ENCODE measurements at regions not wholly inside any gene's neighbourhood (a gene's known extent, or its start where the extent isn't known, plus 50 kb on each side); places are given as distances from the start of the nearest gene placed in this dataset.

- Histone ChIP-seq H3K9me3 (replicated peaks) (peaks cover 4% of the 10 kb centered on the region), H3K27ac (replicated peaks) (no peak overlapping the region), H3K36me3 (no peaks in the 10 kb centered on the region), H3K4me3 (no peak overlapping the region), H3K27me3 (ENCODE audit: low read depth) (no peaks in the 10 kb centered on the region), H3K4me1 (no peaks in the 10 kb centered on the region)
- no peak for DNase-seq
- intact Hi-C loops (cut with micrococcal nuclease) = no loop called here
- no peak for TF ChIP-seq CTCF (IDR thresholded peaks at IDR 0.05; ENCODE audit: borderline replicate concordance)
These were observed 981.9 kb downstream of the SI start for GRCh38 chr3:164096352-164096751.

- H3K9me3 ChIP-seq (replicated peaks) = peaks cover 8% of the 10 kb centered on the region
- H3K27me3 ChIP-seq (ENCODE audit: low read depth) = no peaks in the 10 kb centered on the region
- no peak for DNase-seq
- H3K4me1 ChIP-seq = no peaks in the 10 kb centered on the region
- H3K4me3 ChIP-seq = no peak overlapping the region
- intact Hi-C loops (cut with micrococcal nuclease) = no loop called here
- H3K27ac ChIP-seq (replicated peaks) = no peak overlapping the region
- no peaks in the 10 kb centered on the region for H3K36me3 ChIP-seq
- no peak for TF ChIP-seq CTCF (IDR thresholded peaks at IDR 0.05; ENCODE audit: borderline replicate concordance)
These were observed 982.3 kb downstream of the SI start for GRCh38 chr3:164095949-164096348.

GRCh38 chr3:164095279-164095678 lies 983.0 kb downstream of the SI start:
- Histone ChIP-seq H3K4me3 (no peak overlapping the region), H3K36me3 (no peaks in the 10 kb centered on the region), H3K27ac (replicated peaks) (no peak overlapping the region), H3K4me1 (no peaks in the 10 kb centered on the region), H3K27me3 (ENCODE audit: low read depth) (no peaks in the 10 kb centered on the region), H3K9me3 (replicated peaks) (peaks cover 12% of the 10 kb centered on the region)
- TF ChIP-seq CTCF (IDR thresholded peaks at IDR 0.05; ENCODE audit: borderline replicate concordance) = no peak
- intact Hi-C loops (cut with micrococcal nuclease) = no loop called here
- no peak for DNase-seq

- no peaks in the 10 kb centered on the region for H3K4me1 ChIP-seq
- no peak for DNase-seq
- TF ChIP-seq CTCF (IDR thresholded peaks at IDR 0.05; ENCODE audit: borderline replicate concordance) = no peak
These were observed 983.8 kb downstream of the SI start for GRCh38 chr3:164094546-164094945.

DNA sequence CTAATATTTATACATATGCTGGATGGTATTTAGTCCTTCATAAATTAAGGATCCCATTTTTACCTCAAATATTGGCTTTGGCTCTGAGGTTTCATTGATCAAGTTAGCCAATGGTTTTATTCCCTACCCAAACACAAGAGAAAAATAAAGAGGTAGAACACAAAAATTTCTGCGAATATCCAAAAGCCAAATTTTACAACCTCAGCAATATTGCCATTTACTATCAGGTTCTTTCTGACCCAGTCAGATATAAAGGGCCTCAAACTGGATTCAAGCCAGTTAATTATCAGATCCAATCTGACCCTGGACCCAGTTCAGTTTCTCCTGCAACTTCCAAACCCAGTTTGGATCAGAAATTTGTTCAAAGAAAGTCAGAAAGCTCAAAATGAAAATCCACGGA lies 998.1 kb downstream of the SI start:
- H3K27ac ChIP-seq (replicated peaks) = no peak overlapping the region
- H3K36me3 ChIP-seq = no peaks in the 10 kb centered on the region
- no peaks in the 10 kb centered on the region for H3K4me1 ChIP-seq
- intact Hi-C loops (cut with micrococcal nuclease) = no loop called here
- DNase-seq = no peak
- no peak overlapping the region for H3K4me3 ChIP-seq
- peaks cover 24% of the 10 kb centered on the region for H3K9me3 ChIP-seq (replicated peaks)
- TF ChIP-seq CTCF (IDR thresholded peaks at IDR 0.05; ENCODE audit: borderline replicate concordance) = no peak
- H3K27me3 ChIP-seq (ENCODE audit: low read depth) = no peaks in the 10 kb centered on the region

More at GRCh38 chr3:164094546-164094945, 983.8 kb downstream of the SI start:
- no peak overlapping the region for H3K4me3 ChIP-seq
- intact Hi-C loops (cut with micrococcal nuclease) = no loop called here
- H3K36me3 ChIP-seq = no peaks in the 10 kb centered on the region
- peaks cover 20% of the 10 kb centered on the region for H3K9me3 ChIP-seq (replicated peaks)
- no peak overlapping the region for H3K27ac ChIP-seq (replicated peaks)
- no peaks in the 10 kb centered on the region for H3K27me3 ChIP-seq (ENCODE audit: low read depth)

DNA sequence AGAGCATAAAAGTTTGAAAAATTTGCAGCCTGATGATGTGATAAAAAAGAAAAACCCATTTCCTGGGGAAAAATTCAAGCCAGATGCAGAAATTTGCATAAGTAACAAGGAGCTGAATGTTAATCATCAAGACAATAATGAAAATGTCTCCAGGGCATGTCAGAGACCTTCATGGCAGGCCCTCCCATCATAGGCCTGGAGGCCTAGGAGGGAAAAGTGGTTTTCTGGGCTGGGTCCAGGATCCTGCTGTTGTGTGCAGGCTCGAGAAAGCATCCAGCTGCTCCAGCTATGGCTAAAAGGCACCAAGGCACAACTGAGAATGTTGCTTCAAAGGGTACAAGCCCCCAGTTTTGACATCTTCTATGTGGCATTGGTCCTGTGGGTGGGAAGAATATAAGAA lies 1014.0 kb downstream of the SI start:
- Histone ChIP-seq H3K27me3 (ENCODE audit: low read depth) (no peaks in the 10 kb centered on the region), H3K9me3 (replicated peaks) (no peaks in the 10 kb centered on the region), H3K27ac (replicated peaks) (no peak overlapping the region), H3K36me3 (no peaks in the 10 kb centered on the region), H3K4me3 (no peak overlapping the region), H3K4me1 (no peaks in the 10 kb centered on the region)
- TF ChIP-seq CTCF (IDR thresholded peaks at IDR 0.05; ENCODE audit: borderline replicate concordance) = no peak
- DNase-seq = no peak
- intact Hi-C loops (cut with micrococcal nuclease) = no loop called here
